Endothelial cell (in vitro differentiated cells): ENCODE measurements at regions not wholly inside any gene's neighbourhood (a gene's known extent, or its start where the extent isn't known, plus 50 kb on each side); places are given as distances from the start of the nearest gene placed in this dataset.

Experiments used
- DNase-seq: peaks from one replicate; pipeline ENCODE4 v3.0.0; 2021; ENCODE audit warnings: low spot score
- H3K27ac Mint-ChIP-seq: one replicate; pipeline ENCODE4 v1.8.0; 2021; ENCODE audit warnings: mixed read lengths, inconsistent platforms; ENCODE audit not compliant: unreplicated experiment
- H3K27me3 Mint-ChIP-seq: one replicate; pipeline ENCODE4 v1.8.0; 2021; ENCODE audit warnings: mild to moderate bottlenecking, moderate library complexity, mixed read lengths, inconsistent platforms; ENCODE audit not compliant: unreplicated experiment
- H3K36me3 Mint-ChIP-seq: one replicate; pipeline ENCODE4 v1.8.0; 2021; ENCODE audit warnings: mild to moderate bottlenecking, low read depth, mixed read lengths, inconsistent platforms; ENCODE audit not compliant: unreplicated experiment
- H3K4me1 Mint-ChIP-seq: one replicate; pipeline ENCODE4 v1.8.0; 2021; ENCODE audit warnings: mild to moderate bottlenecking, mixed read lengths, inconsistent platforms; ENCODE audit not compliant: unreplicated experiment
- H3K4me3 Mint-ChIP-seq: one replicate; pipeline ENCODE4 v1.8.0; 2021; ENCODE audit warnings: mild to moderate bottlenecking, mixed read lengths, inconsistent platforms; ENCODE audit not compliant: unreplicated experiment
- H3K9me3 Mint-ChIP-seq: one replicate; pipeline ENCODE4 v1.8.0; 2021; ENCODE audit warnings: mixed read lengths, inconsistent platforms; ENCODE audit not compliant: unreplicated experiment
- CTCF ChIP-seq: fragments of 200-600 bp; sonication (generic); IDR thresholded peaks from one replicate; pipeline ENCODE4 v1.5.0; 2021; ENCODE audit warnings: antibody characterized with exemption; ENCODE audit not compliant: unreplicated experiment

GRCh38 chr7:33706771-33707200 is 198.6 kb upstream of the BMPER start:
- no peak for DNase-seq
- Mint-ChIP-seq H3K9me3 (no peaks in the 10 kb centered on the region), H3K27me3 (peaks cover 3% of the 10 kb centered on the region), H3K4me1 (peaks cover 31% of the 10 kb centered on the region), H3K36me3 (peaks cover 13% of the 10 kb centered on the region), H3K4me3 (no peak overlapping the region), H3K27ac (no peak overlapping the region)
- no peak for TF ChIP-seq CTCF

- Mint-ChIP-seq H3K27me3 (peaks cover 3% of the 10 kb centered on the region), H3K9me3 (no peaks in the 10 kb centered on the region), H3K36me3 (peaks cover 6% of the 10 kb centered on the region), H3K4me3 (no peak overlapping the region), H3K27ac (no peak overlapping the region), H3K4me1 (peaks cover 36% of the 10 kb centered on the region)
- no peak for DNase-seq
- no peak for TF ChIP-seq CTCF
These were observed 197.9 kb upstream of the BMPER start for GRCh38 chr7:33707427-33707826.

GRCh38 chr7:33710608-33711007 is 194.7 kb upstream of the BMPER start:
- TF ChIP-seq CTCF: no peak
- H3K4me1 Mint-ChIP-seq: peaks cover 27% of the 10 kb centered on the region
- DNase-seq: no peak
- H3K9me3 Mint-ChIP-seq: no peaks in the 10 kb centered on the region
- no peaks in the 10 kb centered on the region for H3K36me3 Mint-ChIP-seq
- H3K4me3 Mint-ChIP-seq: no peak overlapping the region
- H3K27me3 Mint-ChIP-seq: peaks cover 2% of the 10 kb centered on the region
- H3K27ac Mint-ChIP-seq: no peak overlapping the region

GRCh38 chr7:33711231-33712019 is 193.9 kb upstream of the BMPER start:
- Mint-ChIP-seq H3K9me3 (no peaks in the 10 kb centered on the region), H3K27ac (no peak overlapping the region), H3K27me3 (peaks cover 2% of the 10 kb centered on the region), H3K4me3 (no peak overlapping the region), H3K36me3 (no peaks in the 10 kb centered on the region), H3K4me1 (peaks cover 24% of the 10 kb centered on the region)
- no peak for TF ChIP-seq CTCF
- no peak for DNase-seq

- H3K27me3 Mint-ChIP-seq: peaks cover 2% of the 10 kb centered on the region
- DNase-seq: no peak
- peaks cover 19% of the 10 kb centered on the region for H3K4me1 Mint-ChIP-seq
- H3K9me3 Mint-ChIP-seq: no peaks in the 10 kb centered on the region
- no peak overlapping the region for H3K4me3 Mint-ChIP-seq
- TF ChIP-seq CTCF: no peak
- no peaks in the 10 kb centered on the region for H3K36me3 Mint-ChIP-seq
- H3K27ac Mint-ChIP-seq: no peak overlapping the region
These were observed 193.3 kb upstream of the BMPER start for GRCh38 chr7:33712020-33712414.
